ENCODE measurements at regions not wholly inside any gene's neighbourhood (a gene's known extent, or its start where the extent isn't known, plus 50 kb on each side); places are given as distances from the start of the nearest gene placed in this dataset.

- TF ChIP-seq CTCF (IDR thresholded peaks at IDR 0.05), result no peak
- DNase-seq, result no peak
- intact Hi-C loops (cut with DNase I), result no loop called here
- Histone ChIP-seq H3K27ac (no peak overlapping the region), H3K4me1 (no peaks in the 10 kb centered on the region), H3K4me3 (no peak overlapping the region), H3K27me3 (no peaks in the 10 kb centered on the region), H3K36me3 (no peaks in the 10 kb centered on the region), H3K9me3 (no peaks in the 10 kb centered on the region), H3K9ac (ENCODE audit: low read depth in 2 of 2, low read length in 2 of 2) (no peak overlapping the region)
These were observed 329.4 kb upstream of the CHRM3 start for GRCh38 chr1:239056940-239057339.

GRCh38 chr1:239053279-239053678 is 333.1 kb upstream of the CHRM3 start:
- no peak for TF ChIP-seq CTCF (IDR thresholded peaks at IDR 0.05)
- intact Hi-C loops (cut with DNase I), result no loop called here
- no peak overlapping the region for H3K27ac ChIP-seq
- H3K4me3 ChIP-seq, result no peak overlapping the region
- H3K9ac ChIP-seq (ENCODE audit: low read depth in 2 of 2, low read length in 2 of 2), result no peak overlapping the region
- no peaks in the 10 kb centered on the region for H3K27me3 ChIP-seq
- no peaks in the 10 kb centered on the region for H3K36me3 ChIP-seq
- DNase-seq, result no peak
- no peaks in the 10 kb centered on the region for H3K9me3 ChIP-seq
- H3K4me1 ChIP-seq, result no peaks in the 10 kb centered on the region

GRCh38 chr1:239049571-239049970 is 336.8 kb upstream of the CHRM3 start:
- intact Hi-C loops (cut with DNase I), result no loop called here
- Histone ChIP-seq H3K36me3 (no peaks in the 10 kb centered on the region), H3K27ac (no peak overlapping the region), H3K9ac (ENCODE audit: low read depth in 2 of 2, low read length in 2 of 2) (no peak overlapping the region), H3K4me3 (no peak overlapping the region), H3K27me3 (no peaks in the 10 kb centered on the region), H3K9me3 (no peaks in the 10 kb centered on the region), H3K4me1 (no peaks in the 10 kb centered on the region)
- TF ChIP-seq CTCF (IDR thresholded peaks at IDR 0.05), result no peak
- DNase-seq, result no peak

GRCh38 chr1:239044829-239045228 is 341.5 kb upstream of the CHRM3 start:
- H3K4me3 ChIP-seq, result no peak overlapping the region
- H3K27ac ChIP-seq, result no peak overlapping the region
- H3K36me3 ChIP-seq, result no peaks in the 10 kb centered on the region
- intact Hi-C loops (cut with DNase I), result no loop called here
- no peak for TF ChIP-seq CTCF (IDR thresholded peaks at IDR 0.05)
- H3K9ac ChIP-seq (ENCODE audit: low read depth in 2 of 2, low read length in 2 of 2), result no peak overlapping the region
- no peak for DNase-seq
- no peaks in the 10 kb centered on the region for H3K4me1 ChIP-seq
- H3K9me3 ChIP-seq, result no peaks in the 10 kb centered on the region
- H3K27me3 ChIP-seq, result no peaks in the 10 kb centered on the region

DNA sequence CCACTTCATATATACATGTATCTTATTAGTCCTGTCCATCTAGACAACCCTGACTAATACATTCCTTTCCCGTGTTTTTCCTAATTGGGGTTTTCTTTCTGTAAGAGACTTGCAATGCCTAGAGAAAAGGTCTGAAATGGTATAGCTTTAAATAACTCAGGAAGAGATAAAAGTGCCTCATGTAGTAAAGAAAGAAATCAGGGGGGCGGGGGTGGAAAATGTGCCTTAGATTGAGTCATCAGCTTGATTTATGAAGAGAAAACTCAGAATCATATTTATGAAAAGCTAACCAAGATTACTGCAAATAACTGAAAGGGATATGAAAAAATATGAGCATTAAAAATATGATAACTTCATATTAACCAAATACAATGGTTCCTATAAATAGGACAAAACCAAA is 345.8 kb upstream of the CHRM3 start:
- intact Hi-C loops (cut with DNase I), result no loop called here
- Histone ChIP-seq H3K9me3 (no peaks in the 10 kb centered on the region), H3K27me3 (no peaks in the 10 kb centered on the region), H3K4me1 (no peaks in the 10 kb centered on the region), H3K9ac (ENCODE audit: low read depth in 2 of 2, low read length in 2 of 2) (no peak overlapping the region), H3K4me3 (no peak overlapping the region), H3K27ac (no peak overlapping the region), H3K36me3 (no peaks in the 10 kb centered on the region)
- DNase-seq, result no peak
- TF ChIP-seq CTCF (IDR thresholded peaks at IDR 0.05), result no peak

DNA sequence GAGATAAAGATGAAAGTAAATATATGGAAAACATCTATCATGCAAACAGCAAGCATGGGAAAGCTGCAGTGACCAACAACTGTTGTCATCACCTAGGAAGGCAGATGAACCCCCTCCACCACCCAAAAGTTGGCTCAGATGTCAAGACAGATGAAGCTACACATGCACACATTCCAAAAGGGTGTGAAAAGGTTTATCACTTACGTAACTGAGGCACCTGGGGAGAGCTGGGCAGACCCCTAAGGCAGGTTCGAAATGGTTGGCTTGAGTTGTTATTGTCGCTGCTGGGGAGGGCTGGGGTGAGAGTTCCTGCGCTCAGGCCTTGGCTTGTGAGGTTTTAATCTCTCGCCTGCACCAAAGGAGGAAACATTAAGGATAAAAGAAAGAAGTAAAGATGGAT is 355.1 kb upstream of the CHRM3 start:
- intact Hi-C loops (cut with DNase I), result no loop called here
- Histone ChIP-seq H3K27ac (no peak overlapping the region), H3K27me3 (no peaks in the 10 kb centered on the region), H3K9me3 (no peaks in the 10 kb centered on the region), H3K4me1 (no peaks in the 10 kb centered on the region), H3K9ac (ENCODE audit: low read depth in 2 of 2, low read length in 2 of 2) (no peak overlapping the region), H3K4me3 (no peak overlapping the region), H3K36me3 (no peaks in the 10 kb centered on the region)
- DNase-seq, result no peak
- no peak for TF ChIP-seq CTCF (IDR thresholded peaks at IDR 0.05)

All from colonic mucosa (tissue), 4 donors.